ENCODE measurements at regions not wholly inside any gene's neighbourhood (a gene's known extent, or its start where the extent isn't known, plus 50 kb on each side); places are given as distances from the start of the nearest gene placed in this dataset.
"Not testable (repeated sequence)": the region's sequence is repeated elsewhere in the genome, so short reads cannot be mapped to it uniquely, and the experiment has no call there.

DNA sequence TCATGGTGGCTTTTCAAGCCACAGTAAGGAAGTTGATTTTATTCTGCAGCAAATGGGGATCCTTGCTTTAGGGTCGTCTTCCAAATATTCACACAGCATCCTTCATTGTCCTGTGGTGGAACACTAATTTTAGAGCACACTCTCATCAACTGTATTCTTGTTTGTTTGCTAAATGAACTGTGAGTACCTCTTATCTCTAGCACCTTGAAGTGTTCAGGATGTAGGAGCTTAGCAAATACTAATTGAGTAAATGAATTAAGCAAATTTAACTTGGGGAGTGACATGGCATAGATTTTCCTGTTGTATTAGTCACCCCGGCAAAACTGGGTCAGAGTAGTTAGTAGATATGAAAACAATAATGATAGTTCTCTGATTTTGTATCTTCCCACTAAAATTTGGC, 156.9 kb downstream of the UBE2NL start:
- Histone ChIP-seq H3K4me2 (ENCODE audit: low read depth, low read length, poor library complexity, severe bottlenecking) (no peak overlapping the region), H3K9me2 (replicated peaks; ENCODE audit: insufficient read depth, low read length) (no peaks in the 10 kb centered on the region), H3F3A (ENCODE audit: insufficient read depth) (no peaks in the 10 kb centered on the region), H4K20me1 (ENCODE audit: low read depth, low read length) (no peaks in the 10 kb centered on the region), H3K4me3 (ENCODE audit: insufficient read depth, low read length, poor library complexity, severe bottlenecking) (no peak overlapping the region), H3K9me3 (ENCODE audit: insufficient read depth, low read length) (no peaks in the 10 kb centered on the region), H3K27me3 (ENCODE audit: low read length) (no peaks in the 10 kb centered on the region), H3K79me2 (ENCODE audit: insufficient read depth, low read length) (no peaks in the 10 kb centered on the region), H2AFZ (ENCODE audit: low read depth, low read length, severe bottlenecking) (no peak overlapping the region), H3K9ac (ENCODE audit: low read length) (no peak overlapping the region), H3K36me3 (ENCODE audit: low read length) (no peaks in the 10 kb centered on the region), H3K27ac (ENCODE audit: low read depth, low read length) (no peak overlapping the region)
- no peak for TF ChIP-seq EZH2phosphoT487 (conservative IDR thresholded peaks at IDR 0.05; ENCODE audit: low read length)
- TF ChIP-seq, protein P1, sequence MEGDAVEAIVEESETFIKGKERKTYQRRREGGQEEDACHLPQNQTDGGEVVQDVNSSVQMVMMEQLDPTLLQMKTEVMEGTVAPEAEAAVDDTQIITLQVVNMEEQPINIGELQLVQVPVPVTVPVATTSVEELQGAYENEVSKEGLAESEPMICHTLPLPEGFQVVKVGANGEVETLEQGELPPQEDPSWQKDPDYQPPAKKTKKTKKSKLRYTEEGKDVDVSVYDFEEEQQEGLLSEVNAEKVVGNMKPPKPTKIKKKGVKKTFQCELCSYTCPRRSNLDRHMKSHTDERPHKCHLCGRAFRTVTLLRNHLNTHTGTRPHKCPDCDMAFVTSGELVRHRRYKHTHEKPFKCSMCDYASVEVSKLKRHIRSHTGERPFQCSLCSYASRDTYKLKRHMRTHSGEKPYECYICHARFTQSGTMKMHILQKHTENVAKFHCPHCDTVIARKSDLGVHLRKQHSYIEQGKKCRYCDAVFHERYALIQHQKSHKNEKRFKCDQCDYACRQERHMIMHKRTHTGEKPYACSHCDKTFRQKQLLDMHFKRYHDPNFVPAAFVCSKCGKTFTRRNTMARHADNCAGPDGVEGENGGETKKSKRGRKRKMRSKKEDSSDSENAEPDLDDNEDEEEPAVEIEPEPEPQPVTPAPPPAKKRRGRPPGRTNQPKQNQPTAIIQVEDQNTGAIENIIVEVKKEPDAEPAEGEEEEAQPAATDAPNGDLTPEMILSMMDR (IDR thresholded peaks at IDR 0.05; ENCODE audit: insufficient read depth, low read length, poor library complexity, severe bottlenecking): no peak

DNA sequence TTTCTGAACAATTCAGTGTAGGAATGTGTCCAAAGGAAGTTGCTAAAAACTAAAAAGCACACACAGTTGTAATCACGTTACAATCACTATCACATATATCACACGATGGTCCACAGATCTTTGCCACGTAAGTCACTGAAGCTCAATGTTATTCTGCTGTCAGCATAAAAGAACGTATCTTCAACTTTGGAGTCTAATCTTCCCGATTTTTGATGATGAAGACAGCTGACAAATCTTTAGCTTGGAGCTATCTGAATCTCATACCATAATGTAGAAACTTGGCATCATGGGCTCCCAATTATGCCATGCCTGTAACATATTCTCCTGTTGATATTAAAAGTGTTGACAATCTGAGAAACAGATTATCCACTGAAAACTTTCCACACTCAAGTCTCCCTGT, 158.4 kb downstream of the UBE2NL start:
- Histone ChIP-seq H3K27ac (ENCODE audit: low read depth, low read length) (no peak overlapping the region), H2AFZ (ENCODE audit: low read depth, low read length, severe bottlenecking) (no peak overlapping the region), H3K9me2 (replicated peaks; ENCODE audit: insufficient read depth, low read length) (no peaks in the 10 kb centered on the region), H4K20me1 (ENCODE audit: low read depth, low read length) (no peaks in the 10 kb centered on the region), H3K36me3 (ENCODE audit: low read length) (no peaks in the 10 kb centered on the region), H3K9ac (ENCODE audit: low read length) (no peak overlapping the region), H3F3A (ENCODE audit: insufficient read depth) (no peaks in the 10 kb centered on the region), H3K4me3 (ENCODE audit: insufficient read depth, low read length, poor library complexity, severe bottlenecking) (no peak overlapping the region), H3K4me2 (ENCODE audit: low read depth, low read length, poor library complexity, severe bottlenecking) (no peak overlapping the region), H3K9me3 (ENCODE audit: insufficient read depth, low read length) (no peaks in the 10 kb centered on the region), H3K27me3 (ENCODE audit: low read length) (no peaks in the 10 kb centered on the region), H3K79me2 (ENCODE audit: insufficient read depth, low read length) (no peaks in the 10 kb centered on the region)
- TF ChIP-seq EZH2phosphoT487 (conservative IDR thresholded peaks at IDR 0.05; ENCODE audit: low read length): no peak
- TF ChIP-seq, protein P1 (IDR thresholded peaks at IDR 0.05; ENCODE audit: insufficient read depth, low read length, poor library complexity, severe bottlenecking): no peak

DNA sequence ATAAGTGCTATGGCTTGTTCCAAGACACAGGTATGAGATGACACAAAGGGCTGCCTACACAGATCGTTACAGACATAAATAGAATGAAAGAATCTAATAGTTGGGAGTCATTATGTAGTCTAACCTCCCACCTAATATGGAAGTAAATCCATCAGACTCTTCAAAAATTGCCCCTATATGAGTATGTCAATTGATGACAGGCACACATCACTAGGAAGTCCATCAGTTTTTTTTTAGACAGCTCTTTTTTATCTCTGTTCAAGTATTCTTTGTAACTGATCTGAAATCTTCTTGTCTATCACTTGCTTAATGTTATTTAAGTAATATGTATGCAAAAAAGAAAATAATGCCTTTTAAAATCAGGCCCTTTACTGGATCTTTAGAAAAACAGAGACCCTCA, 191.6 kb downstream of the UBE2NL start:
- Histone ChIP-seq H3K27ac (ENCODE audit: low read depth, low read length) (no peak overlapping the region), H3K4me3 (ENCODE audit: insufficient read depth, low read length, poor library complexity, severe bottlenecking) (no peak overlapping the region), H3K9me3 (ENCODE audit: insufficient read depth, low read length) (no peaks in the 10 kb centered on the region), H3K9me2 (replicated peaks; ENCODE audit: insufficient read depth, low read length) (no peaks in the 10 kb centered on the region), H3K79me2 (ENCODE audit: insufficient read depth, low read length) (no peaks in the 10 kb centered on the region), H3K4me2 (ENCODE audit: low read depth, low read length, poor library complexity, severe bottlenecking) (no peak overlapping the region), H3K9ac (ENCODE audit: low read length) (no peak overlapping the region), H3K36me3 (ENCODE audit: low read length) (no peaks in the 10 kb centered on the region), H3F3A (ENCODE audit: insufficient read depth) (no peaks in the 10 kb centered on the region), H4K20me1 (ENCODE audit: low read depth, low read length) (no peaks in the 10 kb centered on the region), H3K27me3 (ENCODE audit: low read length) (no peaks in the 10 kb centered on the region), H2AFZ (ENCODE audit: low read depth, low read length, severe bottlenecking) (no peak overlapping the region)
- TF ChIP-seq EZH2phosphoT487 (conservative IDR thresholded peaks at IDR 0.05; ENCODE audit: low read length): no peak
- TF ChIP-seq, protein P1 (IDR thresholded peaks at IDR 0.05; ENCODE audit: insufficient read depth, low read length, poor library complexity, severe bottlenecking): no peak

DNA sequence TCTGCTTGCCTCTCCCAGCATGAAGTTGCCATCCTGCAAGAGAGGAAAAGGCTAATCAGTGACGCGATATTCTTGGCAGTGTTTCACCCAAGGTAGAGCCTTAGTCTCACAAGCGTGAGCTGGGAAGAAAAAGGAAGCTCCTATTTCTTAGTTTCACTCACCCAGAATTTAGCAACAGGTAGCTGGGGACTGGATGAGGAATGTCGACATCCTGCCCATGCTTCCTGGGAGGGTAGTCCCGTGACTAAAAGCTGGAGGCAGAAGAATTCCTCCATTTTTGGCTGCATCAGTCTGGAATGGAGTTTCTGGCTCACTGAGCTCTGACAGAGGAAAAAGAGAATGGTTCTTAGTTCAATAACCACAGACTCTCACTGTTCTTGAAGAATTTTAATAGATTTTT, 198.4 kb downstream of the UBE2NL start:
- H4K20me1 ChIP-seq (ENCODE audit: low read depth, low read length); H3K9me3 ChIP-seq (ENCODE audit: insufficient read depth, low read length); H3K36me3 ChIP-seq (ENCODE audit: low read length); H3K9me2 ChIP-seq (replicated peaks; ENCODE audit: insufficient read depth, low read length); H3F3A ChIP-seq (ENCODE audit: insufficient read depth); H3K79me2 ChIP-seq (ENCODE audit: insufficient read depth, low read length); H2AFZ ChIP-seq (ENCODE audit: low read depth, low read length, severe bottlenecking); H3K27ac ChIP-seq (ENCODE audit: low read depth, low read length); H3K27me3 ChIP-seq (ENCODE audit: low read length); H3K9ac ChIP-seq (ENCODE audit: low read length); H3K4me3 ChIP-seq (ENCODE audit: insufficient read depth, low read length, poor library complexity, severe bottlenecking); H3K4me2 ChIP-seq (ENCODE audit: low read depth, low read length, poor library complexity, severe bottlenecking): not testable (repeated sequence)

DNA sequence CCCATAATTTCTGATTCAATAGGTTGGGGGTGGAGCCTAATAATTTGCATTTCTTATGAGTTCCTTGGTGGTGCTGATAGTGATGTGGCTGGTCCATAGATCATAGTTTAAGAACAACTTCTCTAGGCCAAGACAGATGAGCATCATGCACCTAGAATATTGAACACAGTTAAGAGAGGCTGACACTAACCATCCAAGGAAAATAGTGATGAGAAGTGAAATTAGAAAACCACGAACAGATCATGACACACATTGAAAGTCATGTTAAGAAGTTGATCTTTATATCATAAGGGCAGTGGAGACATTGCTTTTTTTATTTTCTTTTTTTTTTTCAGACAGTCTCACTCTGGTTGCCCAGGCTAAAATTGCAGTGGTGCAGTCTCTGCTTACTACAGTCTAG, 205.8 kb downstream of the UBE2NL start:
- not testable (repeated sequence) for H3K9ac ChIP-seq (ENCODE audit: low read length); H3K9me2 ChIP-seq (replicated peaks; ENCODE audit: insufficient read depth, low read length); H3K4me2 ChIP-seq (ENCODE audit: low read depth, low read length, poor library complexity, severe bottlenecking); H3K27ac ChIP-seq (ENCODE audit: low read depth, low read length); H3K79me2 ChIP-seq (ENCODE audit: insufficient read depth, low read length); H3F3A ChIP-seq (ENCODE audit: insufficient read depth); H4K20me1 ChIP-seq (ENCODE audit: low read depth, low read length); H3K4me3 ChIP-seq (ENCODE audit: insufficient read depth, low read length, poor library complexity, severe bottlenecking); H3K27me3 ChIP-seq (ENCODE audit: low read length); H3K36me3 ChIP-seq (ENCODE audit: low read length); H3K9me3 ChIP-seq (ENCODE audit: insufficient read depth, low read length); H2AFZ ChIP-seq (ENCODE audit: low read depth, low read length, severe bottlenecking)

DNA sequence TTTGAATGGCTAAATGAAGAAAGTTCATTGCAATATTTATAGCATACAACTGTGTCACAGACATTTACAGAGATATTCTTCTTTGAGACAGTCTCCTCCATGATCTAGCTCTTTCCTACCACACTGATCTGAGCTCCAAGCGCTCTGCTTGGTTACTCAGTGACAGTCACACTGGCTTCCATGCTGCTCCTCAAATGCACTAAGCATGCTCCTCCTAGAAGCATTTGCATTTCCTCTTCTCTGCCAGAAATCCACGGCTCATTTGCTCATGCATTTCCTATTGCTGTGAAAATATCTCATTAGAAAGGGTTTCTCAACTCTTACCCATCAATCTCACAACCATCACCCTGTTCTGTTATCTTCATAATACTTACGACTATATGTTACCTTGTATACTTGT, 208.2 kb downstream of the UBE2NL start:
- not testable (repeated sequence) for H3K9me3 ChIP-seq (ENCODE audit: insufficient read depth, low read length); H4K20me1 ChIP-seq (ENCODE audit: low read depth, low read length)

More for the DNA sequence above, 208.2 kb downstream of the UBE2NL start:
- not testable (repeated sequence) for H3K4me3 ChIP-seq (ENCODE audit: insufficient read depth, low read length, poor library complexity, severe bottlenecking); H2AFZ ChIP-seq (ENCODE audit: low read depth, low read length, severe bottlenecking); H3K9ac ChIP-seq (ENCODE audit: low read length); H3K79me2 ChIP-seq (ENCODE audit: insufficient read depth, low read length); H3K4me2 ChIP-seq (ENCODE audit: low read depth, low read length, poor library complexity, severe bottlenecking); H3K9me2 ChIP-seq (replicated peaks; ENCODE audit: insufficient read depth, low read length); H3F3A ChIP-seq (ENCODE audit: insufficient read depth); H3K36me3 ChIP-seq (ENCODE audit: low read length); H3K27ac ChIP-seq (ENCODE audit: low read depth, low read length); H3K27me3 ChIP-seq (ENCODE audit: low read length)

All from SU-DHL-6 (cell line).